HG02610 (cell line): ENCODE measurements at regions not wholly inside any gene's neighbourhood (a gene's known extent, or its start where the extent isn't known, plus 50 kb on each side); places are given as distances from the start of the nearest gene placed in this dataset.
"Not testable (repeated sequence)": the region's sequence is repeated elsewhere in the genome, so short reads cannot be mapped to it uniquely, and the experiment has no call there.

Source experiments
- ATAC-seq: cut with Tn5 transposase; IDR thresholded peaks from one replicate; pipeline ENCODE4 v1.9.1; 2021; ENCODE audit warnings: mild to moderate bottlenecking, moderate library complexity; ENCODE audit not compliant: unreplicated experiment

DNA sequence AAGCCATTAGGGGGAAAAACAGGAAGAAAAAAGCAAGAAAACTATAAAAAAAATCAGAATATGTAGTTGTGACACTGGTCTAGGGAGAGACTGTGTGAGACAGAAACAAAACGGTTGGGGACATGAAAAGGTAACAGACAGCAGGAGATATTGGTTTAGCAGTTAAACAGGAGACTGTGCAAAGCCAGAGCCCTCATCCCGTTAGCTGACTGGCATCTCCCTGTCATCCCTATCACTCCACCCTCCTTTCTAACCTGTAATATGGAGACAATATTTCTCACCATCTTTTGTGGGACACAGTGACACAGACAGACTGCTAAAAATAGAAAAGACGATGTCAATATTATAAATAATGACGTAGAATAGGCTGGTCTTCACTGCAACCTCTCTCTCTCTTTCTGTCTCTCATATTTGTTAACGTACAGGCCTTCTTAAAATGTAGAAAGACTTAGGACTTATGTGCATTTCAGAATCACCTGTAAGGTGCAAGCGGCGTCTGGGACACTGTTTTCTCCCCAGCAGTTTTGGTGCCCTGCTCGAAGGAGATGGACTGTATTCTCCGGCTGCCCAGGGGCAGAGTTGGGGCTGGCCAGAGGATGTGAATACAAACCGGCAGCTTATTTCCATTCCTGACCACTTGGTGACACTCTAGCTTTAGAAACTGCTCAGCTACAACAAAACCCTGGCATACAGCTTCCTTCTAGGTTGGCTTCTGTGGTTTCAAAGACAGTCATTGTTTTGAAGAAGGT lies 190.6 kb downstream of the MAT2B start:
- ATAC-seq = peak; percentile 95

DNA sequence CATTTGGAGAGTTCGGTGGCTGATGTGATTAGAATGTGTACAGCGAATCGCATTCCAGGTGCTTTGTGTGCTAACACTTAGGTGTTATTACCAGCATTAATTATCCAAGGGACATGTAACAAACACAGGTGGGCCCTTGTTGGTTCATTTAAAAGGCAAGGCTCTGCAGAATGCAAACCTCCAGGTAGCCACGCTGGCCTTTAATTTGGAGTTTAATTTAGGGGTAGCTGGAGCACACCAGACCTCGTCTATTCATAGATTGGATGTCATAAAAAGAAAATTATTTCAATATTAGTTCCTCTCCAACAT lies 191.1 kb downstream of the MAT2B start:
- ATAC-seq = no peak

DNA sequence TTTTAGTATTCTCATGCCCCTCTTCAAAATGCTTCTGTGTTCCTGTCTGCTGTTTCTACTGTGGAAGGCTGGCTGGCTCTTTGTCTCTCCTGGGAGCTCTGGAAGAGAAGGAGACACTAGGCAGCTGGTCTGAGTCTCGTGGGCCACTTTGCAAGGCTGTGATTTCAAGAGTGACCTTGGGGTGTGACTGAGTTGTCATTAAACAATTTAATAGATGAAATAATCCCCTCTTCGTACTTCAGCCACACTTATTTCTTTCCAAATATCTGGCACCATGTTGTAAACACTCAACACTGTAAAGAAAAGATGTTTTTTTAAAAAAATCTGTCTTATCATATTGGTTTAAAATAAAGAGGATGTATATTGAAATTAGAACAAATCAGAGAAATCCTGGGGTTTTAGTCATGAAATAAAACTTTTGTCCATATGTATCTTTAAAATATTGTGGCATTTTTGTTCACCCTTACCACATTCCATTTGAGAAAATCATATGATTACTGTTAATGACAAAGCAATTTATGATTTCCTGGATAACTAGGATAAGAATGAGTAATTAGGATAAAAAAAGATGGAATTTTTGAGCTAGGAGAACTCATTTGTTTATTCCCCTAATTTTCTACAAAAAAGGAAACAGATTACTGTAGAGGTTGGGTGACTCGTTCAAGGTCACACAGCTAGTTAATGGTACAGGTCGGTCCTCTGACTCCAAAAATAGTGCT lies 200.8 kb downstream of the MAT2B start:
- ATAC-seq = no peak

DNA sequence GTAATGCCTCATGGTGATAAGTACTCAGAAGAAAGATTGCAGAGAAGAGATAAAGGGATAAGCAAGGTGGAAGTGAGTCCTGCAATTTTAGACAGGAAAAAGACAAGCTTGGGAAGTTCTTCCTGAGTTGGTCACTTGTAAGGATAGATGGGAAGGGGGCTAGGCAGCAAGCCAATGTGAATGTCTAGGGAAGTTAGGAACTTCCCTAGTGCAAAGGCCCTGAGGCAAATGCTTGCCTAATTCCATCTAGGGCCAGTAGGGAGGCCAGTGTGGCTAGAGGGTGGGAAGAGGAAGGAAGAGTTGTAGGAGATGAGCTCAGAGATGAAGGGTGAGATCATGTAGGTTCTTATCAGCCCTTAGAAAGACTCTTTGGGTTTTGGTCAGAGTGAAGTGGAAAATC lies 206.6 kb downstream of the MAT2B start:
- ATAC-seq = no peak

DNA sequence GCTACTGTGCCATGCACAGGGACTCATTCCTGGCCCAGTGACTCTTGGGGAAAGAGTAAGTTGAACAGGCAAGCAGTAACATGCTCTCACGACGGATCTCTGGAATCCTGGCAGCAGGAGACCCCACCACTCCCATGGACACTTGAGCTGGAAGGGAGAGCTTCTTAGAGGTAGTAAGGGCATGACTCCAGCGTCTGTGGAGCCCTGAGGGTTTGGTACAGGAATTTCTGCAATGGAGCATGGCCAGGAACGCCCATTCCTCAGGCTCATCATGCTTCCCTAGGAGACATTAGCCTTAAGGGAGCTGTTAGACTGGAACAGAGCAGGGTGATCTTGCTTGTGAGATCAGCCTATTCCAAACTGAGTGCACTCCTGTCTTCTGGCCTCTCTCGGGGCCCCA lies 212.9 kb downstream of the MAT2B start:
- no peak for ATAC-seq

DNA sequence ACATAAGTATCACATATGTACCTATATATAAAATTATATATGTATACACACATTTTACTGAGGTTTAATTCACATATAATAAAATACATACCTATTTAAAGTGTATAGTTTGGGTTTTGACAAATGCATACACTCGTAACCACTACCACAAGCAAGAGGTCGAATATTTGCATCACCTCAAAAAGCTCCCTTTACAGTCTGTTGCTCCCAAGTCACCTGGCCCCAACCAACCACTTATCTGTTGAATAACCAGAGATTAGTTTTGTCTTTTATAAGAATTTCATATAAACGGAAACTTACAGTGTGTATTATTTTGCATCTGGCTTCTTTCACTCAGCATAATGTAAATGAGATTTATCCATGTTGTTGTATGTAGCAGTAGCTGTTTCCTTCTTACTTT lies 218.9 kb downstream of the MAT2B start:
- ATAC-seq = no peak

DNA sequence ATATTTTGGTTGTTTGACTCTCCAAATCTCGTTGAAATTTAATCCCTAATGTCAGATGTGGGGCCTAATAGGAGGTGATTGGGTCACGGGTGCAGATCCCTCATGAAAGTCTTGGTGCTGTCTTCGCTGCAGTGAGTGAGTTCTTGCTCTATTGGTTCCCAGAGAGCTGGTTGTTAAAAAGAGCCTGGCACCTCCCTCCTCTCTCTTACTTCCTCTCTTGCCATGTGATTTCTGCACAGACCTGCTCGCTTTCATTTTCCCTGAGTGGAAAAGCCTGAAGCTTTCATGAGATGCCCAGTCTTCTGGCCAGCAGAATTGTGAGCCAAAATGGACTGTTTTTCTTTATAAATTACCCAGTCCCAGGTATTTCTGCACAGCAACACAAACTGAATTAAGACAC lies 221.6 kb downstream of the MAT2B start:
- ATAC-seq = peak; percentile 93

DNA sequence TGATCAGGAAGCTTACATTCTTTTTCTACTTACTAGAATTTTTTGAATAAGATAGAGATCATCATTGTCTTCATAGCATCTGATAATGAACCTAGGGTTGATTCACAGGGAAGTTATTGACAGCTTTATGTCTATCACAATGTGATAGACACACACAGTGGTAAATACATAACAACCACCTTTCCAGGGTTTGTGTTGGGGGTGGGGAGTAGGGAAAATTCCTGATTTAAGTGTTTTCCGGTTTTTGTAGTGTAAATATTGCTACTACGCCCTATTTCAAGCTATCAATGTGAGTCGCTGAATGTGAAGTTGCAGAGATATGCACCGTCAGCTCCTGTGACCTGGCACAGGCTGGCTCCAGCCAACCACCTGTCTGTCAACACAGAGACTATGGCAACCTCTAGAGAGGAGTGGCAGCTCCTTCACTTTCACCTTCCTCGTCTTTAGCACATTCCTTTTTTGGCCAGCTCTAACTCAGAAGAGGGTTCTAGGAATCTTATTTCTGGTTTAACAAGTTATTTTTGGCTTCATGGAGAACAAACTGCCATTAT lies 224.9 kb downstream of the MAT2B start:
- no peak for ATAC-seq

DNA sequence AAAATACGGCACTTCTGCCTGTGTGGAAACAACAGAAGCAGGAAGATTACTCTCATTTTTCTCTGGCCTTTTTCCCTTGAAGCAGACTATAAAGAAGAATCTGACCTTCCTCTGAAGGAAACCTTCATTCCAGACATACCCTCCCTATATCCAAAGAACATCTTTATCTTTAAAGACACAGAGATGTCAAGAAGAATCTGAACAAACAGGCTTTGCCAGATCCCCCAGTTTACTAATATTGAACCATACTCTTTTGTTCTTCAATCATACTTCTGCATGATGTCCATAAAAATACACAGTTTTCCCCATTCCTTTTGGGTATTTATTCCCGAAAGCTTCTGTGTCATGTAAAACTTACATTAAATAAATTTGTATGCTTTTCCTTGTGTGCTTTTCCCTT lies 225.8 kb downstream of the MAT2B start:
- no peak for ATAC-seq

DNA sequence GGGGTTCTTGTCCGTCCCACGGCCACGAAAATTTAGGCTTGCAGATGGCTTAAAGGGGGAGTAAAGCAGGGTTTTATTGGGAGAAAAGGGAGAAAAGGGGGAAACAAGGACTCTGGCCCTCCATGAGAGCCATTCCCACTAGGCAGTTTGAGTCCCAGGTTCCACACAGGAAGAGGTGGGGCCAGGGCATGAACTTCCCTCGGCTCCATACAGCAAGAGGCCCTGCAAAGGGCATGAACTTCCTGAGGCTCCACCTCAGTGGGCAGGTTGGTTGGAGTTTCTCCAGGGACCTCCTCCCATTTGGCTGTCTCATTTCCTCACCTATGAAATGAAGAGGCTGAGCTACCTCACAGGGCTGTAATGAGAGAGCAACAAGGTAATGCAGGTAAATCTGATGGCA lies 229.7 kb downstream of the MAT2B start:
- ATAC-seq = no peak

DNA sequence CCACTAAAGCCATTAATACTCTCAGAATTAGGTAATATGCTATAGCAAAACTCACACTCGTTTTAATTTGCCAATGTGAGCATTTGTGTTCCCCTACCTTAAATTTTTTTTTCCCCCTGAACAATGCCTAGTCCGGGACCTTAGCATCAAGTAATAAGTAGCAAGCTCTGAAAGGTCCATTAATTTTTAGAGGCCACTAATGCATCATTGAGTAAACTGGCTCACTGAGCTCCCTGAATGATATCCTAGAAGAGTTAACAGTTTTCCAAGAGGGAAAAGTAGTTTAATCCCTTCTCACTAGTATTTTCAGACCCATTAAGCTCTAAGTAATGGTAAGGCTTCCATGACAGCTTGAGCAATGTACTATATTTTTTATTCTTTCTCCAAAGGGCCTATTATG lies 242.2 kb downstream of the MAT2B start:
- ATAC-seq = no peak

DNA sequence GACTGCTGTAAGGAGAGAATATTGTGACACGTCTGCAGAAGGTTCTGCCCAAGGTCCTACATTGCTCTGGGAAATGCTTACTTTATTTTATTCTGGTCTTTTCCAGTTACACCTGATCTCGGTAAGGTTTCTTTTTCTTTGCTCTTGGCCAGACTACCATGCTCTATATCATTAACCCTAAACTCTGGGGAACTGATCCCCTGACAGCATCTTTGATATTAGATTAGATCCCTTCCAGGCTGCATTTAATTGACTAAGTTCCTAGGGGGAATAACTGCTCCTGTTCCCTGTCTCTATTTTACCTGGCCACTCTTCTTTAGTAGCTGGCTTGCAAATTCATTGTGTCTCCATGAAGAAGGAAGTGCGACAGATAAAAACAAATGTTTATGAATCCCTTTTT lies 243.5 kb downstream of the MAT2B start:
- no peak for ATAC-seq

DNA sequence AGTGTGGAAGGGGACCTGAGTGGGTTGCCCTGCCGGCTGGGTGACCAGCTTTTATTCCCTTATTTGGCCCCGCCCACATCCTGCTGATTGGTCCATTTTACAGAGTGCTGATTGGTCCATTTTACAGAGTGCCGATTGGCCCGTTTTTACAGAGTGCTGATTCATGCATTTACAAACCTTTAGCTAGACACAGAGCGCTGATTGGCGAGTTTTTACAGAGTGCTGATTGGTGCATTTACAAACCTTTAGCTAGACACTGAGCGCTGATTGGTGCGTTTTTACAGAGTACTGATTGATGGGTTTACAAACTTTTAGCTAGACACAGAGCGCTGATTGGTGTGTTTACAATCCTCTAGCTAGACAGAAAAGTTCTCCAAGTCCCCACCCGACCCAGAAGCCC lies 245.0 kb downstream of the MAT2B start:
- ATAC-seq = not testable (repeated sequence)

DNA sequence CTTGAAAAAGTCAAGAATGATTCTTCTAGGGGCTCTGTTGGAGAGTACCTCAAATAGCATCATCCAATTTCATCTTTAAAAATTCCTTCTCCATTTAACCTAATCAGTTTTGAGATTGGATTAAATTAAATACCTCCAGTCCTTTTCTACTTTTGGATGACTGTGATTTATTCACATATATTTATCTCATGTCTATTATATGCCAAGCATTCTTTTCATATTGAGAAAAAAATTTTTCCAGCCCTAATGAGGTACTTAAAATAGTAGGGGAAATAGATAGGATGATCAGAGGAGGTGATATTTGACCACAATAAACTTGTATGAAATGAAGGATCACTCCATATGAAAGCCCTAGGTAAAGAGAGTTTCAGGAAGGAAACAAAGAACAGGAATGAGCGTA lies 250.1 kb downstream of the MAT2B start:
- ATAC-seq = no peak

DNA sequence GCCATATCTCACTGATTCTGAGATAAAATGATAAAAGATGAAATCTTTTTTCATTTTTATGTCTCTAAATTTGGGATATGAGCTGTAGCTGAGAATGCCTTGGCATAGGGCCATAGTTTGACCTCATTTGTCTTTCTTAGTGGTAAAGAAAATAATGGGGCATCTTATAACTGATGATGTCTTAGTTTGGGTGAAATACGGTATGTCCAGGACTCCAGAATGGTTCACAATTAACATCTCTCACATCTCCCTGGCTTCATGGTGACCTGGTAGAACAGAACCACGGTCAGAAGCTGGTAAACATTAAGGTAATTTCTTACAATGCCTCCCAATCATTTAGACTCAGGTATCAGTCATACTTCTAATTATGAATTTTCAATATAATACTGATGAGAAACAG lies 250.8 kb downstream of the MAT2B start:
- ATAC-seq = no peak

DNA sequence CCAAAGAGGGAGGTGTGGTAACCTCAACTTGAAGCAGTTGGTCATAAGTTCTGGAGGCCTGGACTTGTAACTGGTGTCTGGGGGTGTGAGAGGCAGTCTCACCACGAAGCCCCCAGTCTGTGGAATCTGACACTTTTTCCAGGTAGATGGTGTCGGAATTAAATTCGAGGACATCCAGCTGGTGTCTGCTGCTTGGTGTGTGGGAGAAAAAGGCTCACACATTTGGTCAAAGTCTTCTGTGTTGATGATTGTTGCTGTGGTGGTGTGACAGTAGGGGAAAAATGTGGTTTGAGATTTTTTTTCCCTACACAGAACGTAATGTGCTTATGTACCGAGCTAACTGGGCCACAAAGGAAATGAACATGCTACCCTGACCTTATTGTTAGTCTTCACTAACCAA lies 251.9 kb downstream of the MAT2B start:
- ATAC-seq = no peak

DNA sequence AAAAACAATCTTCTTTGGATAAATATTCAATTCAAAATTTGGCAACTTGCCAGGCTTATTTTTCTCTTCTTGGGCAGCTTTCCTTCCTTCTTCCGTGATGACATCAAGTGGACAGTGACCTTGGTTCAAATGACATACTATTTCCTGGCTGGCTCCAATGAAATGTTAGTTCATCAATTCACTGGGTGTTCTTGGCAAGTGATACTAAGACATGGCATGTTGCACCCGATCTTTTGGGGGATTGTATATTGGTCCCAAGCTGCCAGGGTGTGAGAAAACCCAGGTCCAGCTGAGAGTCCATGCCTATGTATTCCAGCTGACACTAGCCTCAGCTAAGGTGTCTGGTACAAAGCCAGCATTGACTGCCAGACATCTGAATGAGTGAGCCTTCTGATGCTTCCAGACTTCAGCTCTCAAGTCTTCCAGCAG lies 252.9 kb downstream of the MAT2B start:
- ATAC-seq = no peak

DNA sequence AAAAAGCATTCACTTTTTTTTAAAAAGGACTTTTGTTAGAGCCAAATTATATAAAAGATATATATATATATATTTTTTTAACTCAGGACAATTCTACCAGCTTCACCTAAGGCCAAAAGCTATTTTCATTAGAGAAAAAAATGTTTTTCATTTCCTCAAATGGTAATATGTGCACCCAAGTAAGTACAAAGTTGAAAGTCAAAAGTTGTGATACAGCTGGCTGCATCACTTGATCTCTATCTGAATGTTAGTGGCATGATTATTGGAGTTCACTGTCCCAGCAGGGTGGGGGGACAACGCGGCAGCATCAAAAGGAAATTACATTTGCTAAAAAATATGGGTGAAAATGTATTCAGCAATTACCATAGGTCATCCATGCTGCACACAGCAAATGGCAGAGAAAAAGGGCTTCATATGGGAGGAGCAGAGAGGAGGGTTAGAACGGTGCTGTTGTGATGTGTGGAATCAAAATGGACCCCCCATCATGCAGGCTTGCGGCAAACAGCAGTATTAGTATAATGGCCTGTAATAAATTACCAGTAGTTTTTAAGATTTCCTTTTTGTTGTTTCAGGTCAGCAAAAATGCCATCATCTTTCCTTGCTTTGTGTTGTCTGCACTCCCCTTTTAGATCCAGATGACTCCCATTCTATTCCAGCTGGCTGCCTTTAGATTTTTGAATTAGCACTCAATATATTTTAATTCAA lies 253.7 kb downstream of the MAT2B start:
- ATAC-seq = no peak

DNA sequence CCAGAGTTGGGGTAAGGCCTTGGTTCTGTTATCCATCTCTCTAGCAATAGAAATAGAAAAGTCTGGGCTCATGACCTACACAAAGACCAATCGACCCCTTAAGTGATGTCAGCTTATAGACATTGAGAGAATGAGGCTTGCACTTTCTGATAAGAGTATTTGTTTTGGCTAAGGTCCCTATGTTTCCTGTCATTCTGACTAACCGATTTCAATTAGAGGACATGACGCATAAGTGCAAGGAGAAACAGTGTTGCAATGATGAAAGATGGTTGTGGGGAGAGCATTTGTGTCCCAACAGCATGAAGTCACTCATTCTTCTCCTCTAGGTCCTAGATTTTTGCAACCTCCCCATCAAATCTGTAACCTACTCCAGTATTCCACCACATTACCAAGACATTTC lies 255.1 kb downstream of the MAT2B start:
- no peak for ATAC-seq

DNA sequence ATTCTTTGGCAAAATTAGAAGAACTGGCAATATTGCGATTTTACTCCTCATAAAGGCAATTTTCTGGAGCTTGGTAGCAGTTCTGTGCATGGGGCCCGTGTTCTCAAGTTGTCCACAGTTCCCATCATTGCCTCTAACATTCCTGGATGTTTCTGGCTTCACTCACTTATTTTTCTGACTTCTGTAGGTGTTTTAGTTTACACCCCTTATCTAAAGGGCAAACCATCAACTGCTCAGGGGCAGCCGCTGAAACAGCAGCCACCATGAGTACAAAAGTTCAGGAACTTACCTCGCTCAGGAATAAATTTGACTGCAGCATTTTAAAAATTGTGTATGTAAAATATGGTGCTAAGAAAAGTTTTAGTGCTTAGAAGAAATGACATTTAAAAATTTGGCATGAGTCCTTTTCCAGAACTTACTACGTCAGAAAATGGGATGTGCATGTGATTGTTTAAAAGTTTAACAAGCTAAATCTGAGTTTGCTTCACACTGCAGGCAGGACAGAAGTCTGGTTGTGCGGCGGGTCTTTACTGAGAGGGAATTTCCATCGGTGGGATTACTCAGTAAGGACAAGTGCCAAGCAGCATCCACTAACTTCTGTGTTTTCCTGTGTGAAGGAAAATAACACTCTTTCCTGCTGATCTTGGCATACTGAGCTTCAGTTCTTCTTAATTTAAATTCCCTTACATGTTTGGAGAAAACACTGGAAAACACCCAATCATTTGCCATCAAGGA lies 261.7 kb downstream of the MAT2B start:
- ATAC-seq = no peak

DNA sequence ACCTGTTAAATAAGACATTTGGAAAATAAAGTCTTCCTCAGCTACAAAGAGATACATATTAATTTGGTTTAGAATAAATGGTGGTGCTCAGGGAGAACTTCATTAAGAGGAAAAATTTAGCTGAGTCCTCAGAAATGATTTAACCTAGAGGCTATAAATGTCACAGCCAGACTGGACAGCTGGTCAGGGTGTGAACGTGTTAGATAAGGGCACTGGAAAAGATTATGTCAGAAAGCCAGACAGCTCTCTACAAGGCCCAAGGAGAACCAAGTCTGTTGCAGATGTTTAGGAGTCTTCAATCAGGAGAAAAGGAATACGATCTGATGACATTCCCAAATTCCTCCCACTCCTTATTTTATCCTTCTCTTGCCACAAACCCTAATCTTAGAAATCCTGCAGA lies 265.2 kb downstream of the MAT2B start:
- ATAC-seq = no peak
